ENCODE measurements at regions not wholly inside any gene's neighbourhood (a gene's known extent, or its start where the extent isn't known, plus 50 kb on each side); places are given as distances from the start of the nearest gene placed in this dataset.

GRCh38 chr3:88307666-88308065 lies 157.9 kb downstream of the C3orf38 start (continued):
- no peak for TF ChIP-seq SUZ12 (IDR thresholded peaks at IDR 0.05; ENCODE audit: unreplicated experiment)

DNA sequence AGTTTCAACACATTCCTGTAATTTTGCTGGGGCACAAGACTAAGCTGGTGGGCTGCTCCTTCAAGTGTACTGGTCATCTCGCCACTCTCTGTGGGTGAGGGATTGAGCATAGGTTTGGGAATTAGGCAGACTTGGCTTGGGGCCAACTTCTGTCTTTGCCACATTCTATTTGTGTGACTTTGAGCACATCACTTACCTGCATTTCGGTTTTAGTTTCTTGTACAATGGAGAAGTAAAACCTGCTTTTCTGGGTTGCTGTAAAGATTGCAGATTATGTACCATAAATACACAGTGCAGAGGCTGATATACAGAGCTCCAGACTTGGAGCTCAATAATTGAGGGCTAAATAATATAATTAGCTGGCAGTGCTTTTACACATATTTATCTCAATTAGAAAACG lies 162.1 kb downstream of the C3orf38 start:
- Histone ChIP-seq H2AFZ (ENCODE audit: control insufficient read depth, low read depth, low read length) (no peak overlapping the region), H3K9me3 (replicated peaks; ENCODE audit: control insufficient read depth, insufficient read depth, low read length) (no peaks in the 10 kb centered on the region), H3K4me1 (ENCODE audit: control insufficient read depth, insufficient read depth, low read length) (no peaks in the 10 kb centered on the region), H4K20me1 (ENCODE audit: control insufficient read depth, insufficient read depth) (no peaks in the 10 kb centered on the region), H3K36me3 (ENCODE audit: control insufficient read depth in 2 of 2, insufficient read depth in 2 of 2, low read length in 1 of 2) (no peaks in the 10 kb centered on the region), H3K4me3 (no peak overlapping the region), H3K27me3 (replicated peaks in 1 of 2; ENCODE audit: control insufficient read depth in 2 of 2, insufficient read depth in 2 of 2, low read length in 1 of 2) (no peaks in the 10 kb centered on the region), H3K9ac (ENCODE audit: control insufficient read depth, insufficient read depth, low read length) (no peak overlapping the region), H3K27ac (ENCODE audit: control insufficient read depth, insufficient read depth) (no peak overlapping the region), H3K4me2 (ENCODE audit: control insufficient read depth, insufficient read depth) (no peak overlapping the region), H3K79me2 (ENCODE audit: control insufficient read depth, insufficient read depth, low read length) (no peaks in the 10 kb centered on the region)
- ChIA-PET RAD21 (ENCODE audit: unreplicated experiment) (interaction anchor here (0.5 kb wide), 1 partner anchor 11 kb away, joined by 3 read pairs; no protein-coding TSS in a partner anchor), SMC1A (ENCODE audit: uncharacterized antibody, unreplicated experiment) (no interaction called here), POLR2A (no interaction called here), CTCF (no interaction called here)
- FAIRE-seq (no peak), DNase-seq (ENCODE audit: low read depth, low spot score) (no peak), ATAC-seq (peak; percentile 39; the same call in 1 of the 3 replicates)
- TF ChIP-seq STAT1 (conservative IDR thresholded peaks at IDR 0.05) (no peak), CREM (IDR thresholded peaks at IDR 0.05; ENCODE audit: low read depth) (no peak), NR2C2 (IDR thresholded peaks at IDR 0.05; ENCODE audit: borderline replicate concordance, control insufficient read depth, insufficient read length, low read depth) (no peak), ZNF384 (IDR thresholded peaks at IDR 0.05; ENCODE audit: borderline replicate concordance, low read depth, low read length) (no peak), NFIC (IDR thresholded peaks at IDR 0.05; ENCODE audit: low read depth, low read length) (no peak)
- WGBS (ENCODE audit: insufficient coverage, insufficient replicate concordance, low lambda C conversion rate, missing lambda C conversion rate) = 15% methylated on average over 3 of the region's 3 CpGs
- in situ Hi-C loops (cut with MboI) (no loop called here), intact Hi-C loops (cut with micrococcal nuclease; ENCODE audit: unreplicated experiment) (no loop called here)
- BruUV-seq (replicated peaks) = no TSS peak

- BruUV-seq (replicated peaks) = no TSS peak
- no peak overlapping the region for H3K4me3 ChIP-seq
- DNase-seq (ENCODE audit: low read depth, low spot score) = no peak
- H3K27me3 ChIP-seq (replicated peaks in 1 of 2; ENCODE audit: control insufficient read depth in 2 of 2, insufficient read depth in 2 of 2, low read length in 1 of 2) = no peaks in the 10 kb centered on the region
- in situ Hi-C loops (cut with MboI) = no loop called here
- 8% methylated on average over 2 of the region's 2 CpGs for WGBS (ENCODE audit: insufficient coverage, insufficient replicate concordance, low lambda C conversion rate, missing lambda C conversion rate)
- no peaks in the 10 kb centered on the region for H3K36me3 ChIP-seq (ENCODE audit: control insufficient read depth in 2 of 2, insufficient read depth in 2 of 2, low read length in 1 of 2)
- no peak for FAIRE-seq
- ChIA-PET RAD21 (ENCODE audit: unreplicated experiment) (interaction anchor here (0.5 kb wide), 1 partner anchor 11 kb away, joined by 3 read pairs; no protein-coding TSS in a partner anchor), POLR2A (no interaction called here), CTCF (no interaction called here), SMC1A (ENCODE audit: uncharacterized antibody, unreplicated experiment) (interaction anchor here (0.7 kb wide), 1 partner anchor 18 kb away, joined by 3 read pairs; no protein-coding TSS in a partner anchor)
- intact Hi-C loops (cut with micrococcal nuclease; ENCODE audit: unreplicated experiment) = no loop called here
- H3K27ac ChIP-seq (ENCODE audit: control insufficient read depth, insufficient read depth) = no peak overlapping the region
- no peak overlapping the region for H3K9ac ChIP-seq (ENCODE audit: control insufficient read depth, insufficient read depth, low read length)
- H3K4me2 ChIP-seq (ENCODE audit: control insufficient read depth, insufficient read depth) = no peak overlapping the region
- no peaks in the 10 kb centered on the region for H3K4me1 ChIP-seq (ENCODE audit: control insufficient read depth, insufficient read depth, low read length)
- H2AFZ ChIP-seq (ENCODE audit: control insufficient read depth, low read depth, low read length) = no peak overlapping the region
- H4K20me1 ChIP-seq (ENCODE audit: control insufficient read depth, insufficient read depth) = no peaks in the 10 kb centered on the region
- no peak for ATAC-seq
- H3K79me2 ChIP-seq (ENCODE audit: control insufficient read depth, insufficient read depth, low read length) = no peaks in the 10 kb centered on the region
- H3K9me3 ChIP-seq (replicated peaks; ENCODE audit: control insufficient read depth, insufficient read depth, low read length) = no peaks in the 10 kb centered on the region
- no peak for TF ChIP-seq NFXL1 (IDR thresholded peaks at IDR 0.05; ENCODE audit: borderline replicate concordance)
- TF ChIP-seq PAX5 (IDR thresholded peaks at IDR 0.05; ENCODE audit: borderline replicate concordance, low read depth, low read length) = no peak
- TF ChIP-seq YY1 (IDR thresholded peaks at IDR 0.05; ENCODE audit: low read depth, low read length) = no peak
- no peak for TF ChIP-seq ATF7 (IDR thresholded peaks at IDR 0.05; ENCODE audit: low read depth)
- no peak for TF ChIP-seq SP1 (IDR thresholded peaks at IDR 0.05; ENCODE audit: low read depth, low read length)
- TF ChIP-seq, protein P1, sequence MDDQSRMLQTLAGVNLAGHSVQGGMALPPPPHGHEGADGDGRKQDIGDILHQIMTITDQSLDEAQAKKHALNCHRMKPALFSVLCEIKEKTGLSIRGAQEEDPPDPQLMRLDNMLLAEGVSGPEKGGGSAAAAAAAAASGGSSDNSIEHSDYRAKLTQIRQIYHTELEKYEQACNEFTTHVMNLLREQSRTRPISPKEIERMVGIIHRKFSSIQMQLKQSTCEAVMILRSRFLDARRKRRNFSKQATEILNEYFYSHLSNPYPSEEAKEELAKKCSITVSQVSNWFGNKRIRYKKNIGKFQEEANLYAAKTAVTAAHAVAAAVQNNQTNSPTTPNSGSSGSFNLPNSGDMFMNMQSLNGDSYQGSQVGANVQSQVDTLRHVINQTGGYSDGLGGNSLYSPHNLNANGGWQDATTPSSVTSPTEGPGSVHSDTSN (IDR thresholded peaks at IDR 0.05; ENCODE audit: insufficient replicate concordance, low read depth, low read length) = no peak
- no peak for TF ChIP-seq SRF (IDR thresholded peaks at IDR 0.05; ENCODE audit: low read depth in 2 of 2, low read length in 2 of 2)
- no peak for TF ChIP-seq TCF7 (IDR thresholded peaks at IDR 0.05; ENCODE audit: borderline replicate concordance)
- no peak for TF ChIP-seq CHD4 (IDR thresholded peaks at IDR 0.05)
- no peak for TF ChIP-seq EZH2 (IDR thresholded peaks at IDR 0.05; ENCODE audit: borderline replicate concordance, control insufficient read depth, low read depth, low read length)
- no peak for TF ChIP-seq CHD1 (IDR thresholded peaks at IDR 0.05; ENCODE audit: low read depth, low read length)
Observed at GRCh38 chr3:88312256-88312655, 162.5 kb downstream of the C3orf38 start.

All from GM12878 (cell line).